ENCODE measurements at regions not wholly inside any gene's neighbourhood (a gene's known extent, or its start where the extent isn't known, plus 50 kb on each side); places are given as distances from the start of the nearest gene placed in this dataset.

DNA sequence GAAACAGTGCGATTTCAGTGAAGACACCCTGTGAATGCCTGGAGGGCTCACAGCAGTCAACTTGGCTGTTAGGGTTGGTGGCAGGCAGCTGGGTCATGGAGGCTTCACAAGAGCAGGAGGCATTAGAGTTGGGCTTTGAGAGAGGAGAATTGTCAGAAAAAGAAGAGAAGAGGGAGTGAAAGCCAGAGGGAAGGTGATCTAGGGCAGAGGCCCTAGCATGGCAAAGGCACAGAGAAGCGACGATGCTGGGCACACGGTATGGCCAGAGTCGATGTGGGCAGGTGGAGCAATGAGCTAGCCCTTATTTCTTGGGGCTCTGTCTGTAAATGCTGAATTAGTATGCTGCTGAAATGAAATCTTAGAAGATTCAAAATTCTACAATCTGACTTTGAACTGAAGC is 52.6 kb upstream of the OLFM4 start:
- no peak for DNase-seq

DNA sequence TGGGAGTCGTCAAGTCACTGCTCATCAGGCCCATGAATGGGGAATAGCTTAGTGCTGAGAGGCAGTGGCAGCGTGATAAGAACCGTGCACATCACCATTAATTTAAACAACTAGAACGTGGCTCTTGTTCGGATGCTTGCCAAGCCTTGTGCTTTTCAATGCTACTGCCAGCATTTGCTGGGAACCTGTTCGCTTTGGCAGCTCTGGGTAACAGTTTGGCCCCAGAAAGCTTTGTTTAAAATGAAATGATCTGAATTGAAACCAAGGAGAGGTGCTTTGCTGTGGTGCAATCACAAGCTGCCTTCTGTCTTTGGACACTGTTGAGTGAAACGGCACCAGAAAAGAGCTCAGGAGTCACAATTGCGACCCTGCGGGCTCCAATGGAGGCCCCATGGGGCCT is 53.5 kb upstream of the OLFM4 start:
- no peak for DNase-seq

DNA sequence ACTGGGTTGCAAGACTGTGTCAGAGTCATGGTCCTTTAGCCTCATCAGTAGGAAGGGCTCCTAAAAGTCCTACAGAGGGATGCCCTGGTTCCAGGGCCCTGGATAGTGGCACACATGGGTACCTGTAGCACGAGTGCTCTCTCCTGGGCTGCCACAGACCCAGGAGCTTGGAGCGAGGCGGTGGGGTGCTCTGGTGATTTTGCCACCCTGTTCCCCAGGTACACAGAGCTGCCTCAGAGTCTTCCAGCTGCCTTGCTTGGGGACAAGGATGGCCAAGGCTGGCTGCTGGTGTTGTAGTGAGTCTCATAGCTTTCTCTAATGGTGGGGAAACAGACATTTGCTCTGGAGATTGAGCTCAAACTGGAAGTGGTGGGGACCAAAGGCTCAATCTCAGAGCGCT is 53.9 kb upstream of the OLFM4 start:
- no peak for DNase-seq

DNA sequence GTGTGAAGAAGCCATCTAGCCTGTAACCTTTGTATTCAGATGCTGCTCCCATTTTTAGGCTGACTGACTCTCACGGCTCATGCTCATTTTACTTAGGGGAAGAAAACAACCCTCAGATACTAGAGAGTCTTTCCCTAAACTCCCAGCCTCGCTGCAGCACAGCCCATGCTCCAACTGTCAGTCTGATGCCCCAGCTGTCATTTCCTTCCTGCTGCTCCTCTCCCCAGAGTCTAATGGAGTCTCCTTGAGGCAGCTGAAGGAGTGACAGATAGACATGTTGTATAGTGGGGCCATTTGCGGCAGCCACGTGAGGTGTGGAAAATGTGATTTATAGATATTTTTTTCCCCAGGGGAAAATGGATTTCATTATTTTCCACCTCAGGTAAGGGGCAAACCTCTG is 59.2 kb upstream of the OLFM4 start:
- DNase-seq = no peak

DNA sequence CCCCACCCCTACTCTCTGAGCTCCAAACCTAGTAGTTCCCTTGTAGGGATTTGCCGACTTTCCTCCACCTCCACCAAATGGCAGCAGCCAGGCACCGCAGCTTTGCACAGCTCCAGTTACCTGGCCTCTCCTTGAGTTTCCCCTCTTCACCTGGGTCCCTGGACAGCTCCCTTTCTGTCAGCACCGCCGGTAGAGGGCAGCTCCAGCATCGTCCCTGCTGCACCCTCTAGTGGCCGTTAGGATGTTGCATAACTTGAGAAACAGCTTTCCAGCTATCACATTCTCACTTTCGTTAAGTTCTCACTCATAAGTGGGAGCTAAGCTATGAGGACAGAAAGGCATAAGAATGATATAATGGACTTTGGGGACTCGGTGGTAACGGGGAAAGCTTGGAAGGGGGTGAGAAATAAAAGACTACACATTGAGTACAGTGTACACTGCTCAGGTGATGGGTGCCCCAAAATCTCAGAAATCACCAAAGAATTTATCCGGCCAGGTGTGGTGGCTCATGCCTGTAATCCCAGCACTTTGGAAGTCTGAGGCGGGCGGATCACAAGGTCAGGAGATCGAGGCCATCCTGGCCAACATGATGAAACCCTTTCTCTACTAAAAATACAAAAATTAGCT is 60.4 kb upstream of the OLFM4 start:
- peak; percentile 58 for DNase-seq

DNA sequence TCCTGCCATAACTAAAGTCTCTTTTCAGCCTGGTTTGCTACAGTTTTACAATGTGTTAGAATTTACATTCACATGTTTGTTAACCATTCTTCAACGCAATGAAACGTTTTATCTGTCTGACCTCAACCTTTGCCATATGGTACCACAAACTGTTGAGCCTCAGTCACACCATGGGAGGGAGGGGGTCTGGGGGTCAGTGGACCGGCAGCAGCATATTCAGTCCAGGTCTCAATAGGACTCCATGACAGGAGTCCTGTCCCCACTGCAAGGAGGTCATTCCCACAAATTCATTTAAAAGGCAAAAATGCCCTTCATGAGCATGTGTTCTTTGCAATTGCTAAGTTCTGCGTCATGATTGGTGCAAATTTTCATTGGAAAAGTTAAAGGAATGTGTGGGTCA is 66.6 kb upstream of the OLFM4 start:
- DNase-seq = no peak

DNA sequence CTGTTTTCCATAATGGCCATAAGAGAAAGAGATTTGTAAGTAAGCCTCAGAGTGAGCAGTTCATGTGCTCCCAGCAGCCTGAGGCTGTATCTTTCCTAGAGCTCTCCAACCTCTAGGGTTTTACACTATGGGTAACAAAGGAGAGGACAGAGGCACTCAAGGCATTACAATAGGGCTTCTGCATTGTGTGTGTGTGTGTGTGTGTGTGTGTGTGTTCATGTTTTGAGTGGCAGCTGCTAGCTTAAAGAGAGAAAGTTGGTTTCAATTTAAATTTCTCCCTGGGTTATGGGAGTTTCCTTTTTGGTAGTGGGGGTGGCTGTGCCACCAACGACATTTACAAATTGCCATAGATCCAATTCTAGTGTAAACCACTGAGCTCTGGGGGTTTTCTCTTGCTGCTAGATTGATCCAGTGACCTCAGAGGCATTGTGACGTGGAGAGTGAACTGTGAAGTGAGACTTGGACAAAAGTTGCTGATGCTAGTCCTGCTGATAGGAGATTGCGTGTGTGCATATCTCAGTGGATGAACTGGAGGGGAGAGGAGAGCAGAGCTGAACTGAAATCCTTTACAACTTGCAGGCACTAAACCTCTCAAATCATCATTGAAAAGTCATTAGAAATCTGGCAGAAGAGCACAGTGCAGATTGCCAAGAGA is 67.2 kb upstream of the OLFM4 start:
- DNase-seq = no peak

DNA sequence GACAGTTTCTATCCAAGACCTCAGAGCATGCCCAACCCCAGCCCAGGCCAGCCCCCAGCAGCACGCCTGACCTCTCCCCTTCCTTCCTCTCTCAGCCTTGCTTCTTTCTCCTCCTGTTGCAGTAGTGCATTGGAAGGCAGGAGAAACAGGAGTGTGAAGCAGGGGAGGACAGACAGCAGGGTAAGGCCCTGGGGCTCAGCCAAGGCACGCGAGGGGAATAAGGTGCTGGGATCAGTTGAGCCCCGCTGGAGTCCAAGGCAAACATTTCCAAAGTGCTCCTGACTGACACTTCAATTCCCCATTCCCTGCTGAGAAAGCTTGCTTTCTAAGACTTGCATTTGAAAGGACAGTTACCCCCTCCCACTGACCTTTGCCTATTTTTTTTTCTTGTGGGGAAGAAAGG is 73.1 kb upstream of the OLFM4 start:
- DNase-seq = no peak

DNA sequence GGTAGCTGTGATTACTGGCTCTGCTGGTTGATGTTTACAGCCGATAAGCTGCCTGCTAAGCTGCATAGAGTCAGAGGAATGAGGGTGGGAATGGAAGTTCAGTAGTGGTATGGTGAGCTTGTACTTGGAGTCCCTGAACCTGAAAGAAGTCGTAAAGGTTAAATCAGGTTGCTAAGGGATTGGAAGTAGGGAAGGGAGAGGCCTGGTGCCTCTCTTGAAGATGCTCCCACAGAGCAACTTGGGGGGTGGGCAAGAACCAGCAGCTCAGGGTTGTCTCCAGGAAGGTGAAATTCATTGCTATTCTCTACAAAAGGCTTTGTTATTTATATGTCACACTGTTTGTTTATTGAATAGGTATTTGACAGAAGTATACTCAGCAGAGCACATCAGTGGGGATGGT is 73.8 kb upstream of the OLFM4 start:
- no peak for DNase-seq

DNA sequence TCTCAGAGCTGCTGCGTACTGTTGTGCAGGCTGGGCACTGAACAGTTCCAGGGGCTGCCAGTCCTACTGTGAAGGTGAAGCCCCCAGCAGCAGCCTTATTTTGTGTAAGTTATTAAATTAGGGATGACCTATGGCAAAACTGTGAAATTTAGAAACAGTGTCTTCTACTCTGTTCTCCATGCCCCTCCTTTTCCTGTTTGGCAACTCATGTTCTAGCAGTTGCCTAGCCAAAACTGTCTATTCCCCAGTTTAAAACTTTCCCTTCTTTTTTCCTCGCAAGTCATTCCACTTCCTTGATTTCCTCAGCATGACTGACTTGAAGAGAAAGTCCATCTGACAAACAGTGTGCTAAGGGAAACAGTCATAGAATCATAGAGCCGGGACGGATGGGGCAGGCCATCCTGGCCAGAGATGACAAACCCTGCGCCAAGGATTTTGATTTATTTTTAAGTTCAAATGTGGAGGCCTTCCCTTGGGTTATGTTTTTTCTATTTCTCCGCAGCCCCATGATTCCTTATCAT is 78.1 kb upstream of the OLFM4 start:
- no peak for DNase-seq

DNA sequence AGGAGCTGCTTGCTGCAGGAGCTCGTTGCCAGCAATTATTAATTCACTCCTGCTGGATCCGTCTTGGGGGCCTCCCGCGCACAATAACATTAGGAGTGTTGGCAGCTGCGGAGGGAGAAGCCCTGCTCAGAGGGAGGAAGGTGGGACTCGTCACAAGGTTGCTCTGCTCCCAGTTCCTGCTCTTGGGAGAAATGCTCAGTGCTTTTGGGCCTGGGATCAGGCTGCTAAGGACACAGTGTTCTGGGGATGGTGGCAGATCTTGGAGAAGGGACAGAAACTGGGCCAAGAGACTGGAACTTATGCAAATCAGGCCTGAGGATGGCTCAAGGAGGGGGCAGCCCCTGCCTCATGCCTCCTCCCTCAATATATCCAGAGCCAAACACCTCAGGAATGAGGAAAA is 78.9 kb upstream of the OLFM4 start:
- no peak for DNase-seq

DNA sequence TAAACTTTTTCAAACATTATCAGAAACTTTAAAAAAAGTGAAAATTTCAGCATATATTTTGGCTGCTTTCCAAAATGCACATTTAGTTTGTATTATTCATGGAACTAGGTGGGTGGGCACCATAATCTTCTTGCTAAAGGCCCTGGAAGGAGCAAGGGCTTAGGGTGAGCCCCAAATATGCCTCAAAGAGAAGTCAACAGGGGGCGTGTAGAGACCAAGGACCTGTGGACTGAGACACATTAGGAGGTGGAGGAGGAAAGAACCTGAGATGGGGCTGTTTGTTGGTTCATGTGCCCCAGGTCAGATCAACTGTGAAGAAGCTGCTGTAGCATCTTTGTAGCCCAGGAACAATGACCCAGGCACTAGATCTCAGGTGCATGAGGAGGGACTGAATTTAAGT is 79.6 kb upstream of the OLFM4 start:
- no peak for DNase-seq

DNA sequence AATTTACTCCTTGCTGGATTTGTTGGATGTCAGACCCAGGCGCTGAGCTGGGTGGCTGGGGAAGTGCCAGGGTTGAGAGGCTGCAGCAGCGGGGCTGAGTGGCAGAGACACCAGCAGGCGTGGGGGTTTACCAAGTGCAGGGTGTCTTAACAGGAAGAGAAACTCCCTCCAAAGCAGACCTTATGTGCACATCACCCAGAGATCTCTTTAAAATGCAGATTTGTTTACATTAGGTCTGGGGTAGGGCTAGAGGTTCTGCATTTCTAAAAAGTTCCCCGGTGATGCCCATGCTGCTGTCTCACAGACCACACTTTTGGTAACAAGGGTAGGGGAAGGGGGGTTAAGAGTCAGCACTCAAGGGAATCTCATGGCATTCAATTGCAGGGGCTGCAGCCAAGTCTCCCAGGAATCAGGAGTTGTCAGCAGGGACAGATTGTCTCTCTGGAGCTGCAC is 80.7 kb upstream of the OLFM4 start:
- DNase-seq = no peak

DNA sequence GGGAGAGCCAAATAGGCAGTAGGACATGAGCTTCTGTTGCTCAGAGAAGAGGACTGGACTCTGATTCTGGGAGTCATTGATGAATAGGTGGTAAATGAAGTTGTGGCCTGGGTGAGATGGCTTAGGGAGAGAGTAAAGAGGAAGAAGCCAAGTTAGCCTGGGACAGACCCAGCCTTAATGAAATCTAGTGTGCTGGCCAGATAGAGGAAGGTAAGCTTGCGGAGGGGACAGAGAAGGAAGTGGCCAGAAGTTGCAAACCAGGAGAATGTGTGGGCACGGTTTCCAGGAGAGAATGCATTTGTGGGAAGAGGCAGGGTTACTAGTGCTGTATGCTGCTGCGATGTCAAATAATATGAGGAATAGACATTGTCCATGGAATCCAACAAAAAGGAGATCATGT is 83.3 kb upstream of the OLFM4 start:
- DNase-seq = no peak

DNA sequence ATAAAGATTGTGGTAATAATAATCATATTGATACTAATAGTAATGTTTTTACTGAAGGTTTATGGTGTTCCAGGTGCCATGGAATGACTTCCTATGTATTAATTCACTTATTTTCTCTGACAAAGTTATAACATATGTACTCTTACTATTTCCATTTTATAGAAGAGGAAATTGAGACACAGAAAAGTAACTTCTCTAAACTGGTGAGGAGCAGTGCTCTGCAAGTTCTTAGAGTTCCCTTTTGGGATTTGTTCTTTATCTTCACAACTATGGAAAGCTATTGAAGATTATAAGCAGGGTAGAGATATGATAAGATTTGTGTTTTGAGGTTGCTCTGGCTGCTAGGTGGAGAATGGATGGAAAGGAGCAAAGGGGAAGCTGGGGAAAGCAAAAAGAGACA is 83.9 kb upstream of the OLFM4 start:
- no peak for DNase-seq

DNA sequence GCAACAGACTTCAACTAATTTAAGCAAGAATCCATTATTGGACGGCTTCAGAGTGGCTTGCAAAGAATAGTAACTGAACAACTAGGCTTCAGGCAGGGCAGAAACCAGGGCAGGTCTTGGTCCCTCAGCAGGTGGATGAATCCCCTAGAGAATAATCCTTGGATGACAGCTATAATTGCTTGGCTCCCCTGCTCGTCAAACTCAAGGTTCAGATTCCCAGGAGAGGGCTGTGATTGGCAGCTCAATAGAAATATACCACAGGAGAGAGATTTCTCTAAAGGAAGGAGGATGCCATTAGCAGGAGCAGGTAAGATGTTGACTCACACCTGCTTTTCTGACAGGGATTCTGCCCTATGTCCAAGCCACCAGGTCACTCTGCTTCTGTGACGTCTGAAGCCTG is 89.6 kb upstream of the PCDH8 start:
- DNase-seq = no peak

DNA sequence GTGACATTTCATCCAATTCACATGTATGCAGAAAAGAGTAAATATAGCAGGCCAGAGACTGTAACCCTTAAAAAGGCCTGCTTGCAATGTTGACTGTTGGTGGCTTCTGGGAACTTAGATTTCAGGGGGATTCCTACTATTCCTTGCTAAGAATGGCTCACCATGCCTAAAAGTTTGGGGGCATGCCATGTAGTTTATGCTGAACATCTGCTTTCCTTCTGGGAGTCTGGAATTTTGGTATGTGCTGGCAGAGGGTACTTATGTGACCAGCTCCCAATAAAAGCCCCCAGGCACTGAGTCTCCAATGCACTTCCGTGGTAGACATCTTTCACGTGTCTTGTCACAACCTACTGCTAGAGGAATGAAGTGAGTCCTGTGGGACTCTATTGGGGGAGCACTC is 88.4 kb upstream of the PCDH8 start:
- no peak for DNase-seq

DNA sequence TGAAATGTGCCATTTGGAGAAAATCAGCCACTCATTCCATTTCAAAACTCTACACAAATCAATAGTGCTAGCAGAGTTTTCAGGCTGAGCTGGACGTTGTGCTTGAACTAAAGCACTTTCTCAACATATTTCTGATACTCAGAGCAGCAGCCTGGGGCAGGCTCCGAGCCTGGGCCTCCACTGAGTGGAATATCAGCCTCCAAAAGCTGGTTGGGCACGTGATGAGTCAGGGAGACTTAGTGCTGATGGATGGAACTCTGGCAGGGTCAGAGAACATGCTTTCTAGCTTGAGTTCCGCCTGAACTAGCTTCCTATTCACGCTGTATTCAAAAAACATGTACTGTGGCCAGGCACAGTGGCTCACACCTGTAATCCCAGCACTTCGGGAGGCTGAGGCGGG is 85.8 kb upstream of the PCDH8 start:
- DNase-seq = no peak

DNA sequence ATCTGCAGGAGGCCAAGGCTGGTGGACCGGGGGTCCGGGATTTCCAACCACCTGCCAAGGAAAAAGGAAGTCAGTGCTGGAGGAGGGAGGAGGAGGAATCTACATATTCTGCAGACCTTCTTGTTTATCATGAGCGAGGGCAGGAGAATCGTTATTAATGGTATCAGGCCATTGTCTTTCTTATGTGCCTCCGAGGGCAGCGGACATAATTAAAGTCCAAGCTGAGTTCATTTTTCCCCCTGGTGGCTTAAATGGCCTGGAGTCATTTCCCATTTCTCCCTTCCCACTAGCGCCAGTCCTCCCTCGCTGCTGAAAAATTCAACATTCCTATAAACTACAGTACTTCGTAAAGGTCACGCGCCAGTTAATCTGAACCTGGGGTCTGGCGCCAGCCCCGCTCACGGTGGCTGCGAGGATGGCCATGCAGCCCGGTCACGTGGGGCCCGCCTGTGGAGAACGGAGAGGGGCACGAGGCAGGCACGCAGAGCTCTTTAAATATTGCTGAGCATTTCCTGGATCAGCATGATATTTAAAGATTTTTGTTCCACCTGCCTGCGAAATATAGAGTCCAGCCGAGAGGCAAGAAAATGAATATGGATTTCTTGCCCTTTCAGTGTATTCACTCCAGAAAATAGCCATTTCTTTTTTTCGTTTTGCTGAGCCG is 85.2 kb upstream of the PCDH8 start:
- DNase-seq = no peak

DNA sequence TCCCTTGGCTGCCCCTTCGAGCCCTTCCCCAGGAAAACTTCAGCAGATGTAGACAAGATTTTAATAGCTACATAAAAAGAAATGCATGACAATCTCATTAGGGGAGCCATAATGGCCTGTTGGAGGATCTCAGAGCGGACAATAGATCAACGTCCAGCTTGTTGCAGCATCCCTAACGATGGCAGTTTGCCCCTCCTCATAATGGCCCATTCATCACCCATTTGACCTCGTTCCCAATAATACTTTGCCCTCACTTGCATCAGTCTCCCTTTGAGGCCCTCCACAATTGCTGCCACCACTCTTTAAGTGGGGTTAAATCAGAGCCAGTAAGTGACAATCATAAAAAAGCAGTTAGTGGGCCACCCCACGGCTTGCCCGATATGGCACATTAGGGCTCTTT is 84.7 kb upstream of the PCDH8 start:
- DNase-seq = no peak

DNA sequence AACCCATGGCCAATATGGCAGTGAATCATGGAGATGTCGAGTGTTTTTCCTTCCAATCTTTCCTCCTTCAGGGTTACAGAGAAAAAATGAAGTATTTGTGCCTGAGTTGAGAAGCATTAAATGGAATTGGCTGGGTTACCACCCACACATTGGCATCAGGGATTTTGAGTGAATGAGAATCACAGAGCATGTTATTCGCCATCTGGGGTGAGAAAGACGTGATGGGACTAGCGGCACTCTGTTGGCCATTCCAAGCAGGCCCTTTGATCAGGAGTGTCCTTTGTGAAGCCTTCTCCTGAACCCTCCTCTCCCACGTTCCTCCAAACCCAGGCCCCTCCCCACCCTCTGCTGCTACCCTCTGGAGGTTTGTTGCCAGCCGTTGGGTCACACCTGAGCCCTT is 84.2 kb upstream of the PCDH8 start:
- DNase-seq = no peak

DNA sequence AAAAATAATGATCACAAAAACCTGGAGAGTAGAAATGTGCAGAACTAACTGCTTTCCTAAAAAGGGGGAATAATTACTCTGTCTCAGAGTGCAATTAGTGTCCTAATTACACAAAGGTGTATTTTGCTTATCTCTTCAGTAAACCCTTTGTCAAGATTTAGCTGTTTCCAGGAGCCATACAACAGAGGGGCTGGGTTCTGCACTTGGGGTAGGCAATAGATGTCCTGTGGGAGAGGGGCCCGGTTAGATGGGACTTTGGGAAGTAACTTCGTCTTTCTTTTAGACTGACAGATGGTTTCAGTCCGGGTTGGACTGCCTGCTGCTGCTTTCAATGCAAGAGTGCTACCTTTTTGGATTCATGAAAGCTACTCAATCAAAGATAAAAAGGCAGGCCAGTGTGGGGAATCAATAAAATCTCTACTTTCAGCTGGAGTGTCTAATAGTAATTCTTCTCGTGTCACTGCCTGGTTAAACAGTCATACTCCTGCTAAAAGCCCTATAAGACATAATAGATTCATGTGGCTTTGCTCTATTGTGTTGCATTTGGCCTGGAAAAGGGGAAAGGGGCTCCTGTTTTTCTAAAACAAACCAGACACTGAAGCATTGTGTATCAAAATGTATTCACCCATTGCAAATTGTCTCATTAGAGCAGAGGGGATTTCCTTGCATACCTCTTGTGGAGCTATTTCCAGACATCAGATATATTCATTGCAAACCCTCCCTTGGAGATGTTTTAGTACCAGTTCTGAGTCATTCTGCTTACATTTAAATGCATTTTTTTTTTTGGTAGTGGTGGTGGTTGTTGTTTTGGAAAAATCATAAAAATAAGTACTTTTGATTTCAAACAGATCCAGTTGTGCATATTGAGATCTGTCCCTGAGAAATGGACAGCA is 83.3 kb upstream of the PCDH8 start:
- no peak for DNase-seq

DNA sequence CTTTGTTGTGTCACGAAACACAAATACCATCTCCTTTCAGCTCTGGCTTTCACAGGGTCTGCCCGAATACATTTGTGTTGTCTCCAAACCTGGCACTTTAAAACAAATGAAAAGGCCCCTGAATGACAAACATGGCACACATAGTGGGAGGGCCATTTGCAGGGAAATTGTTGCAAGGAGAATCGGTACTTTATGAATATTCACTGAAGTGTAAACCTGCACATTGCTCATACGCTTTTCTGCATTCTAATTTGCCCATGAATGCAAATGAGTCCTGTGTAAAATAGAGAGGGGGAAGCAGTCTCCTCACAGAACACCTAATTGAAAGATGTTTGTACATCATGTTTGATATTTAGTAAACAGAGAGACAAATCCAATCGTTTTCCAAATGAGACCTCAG is 82.7 kb upstream of the PCDH8 start:
- no peak for DNase-seq
